Stomach (tissue), 8 donors: ENCODE measurements at regions not wholly inside any gene's neighbourhood (a gene's known extent, or its start where the extent isn't known, plus 50 kb on each side); places are given as distances from the start of the nearest gene placed in this dataset.

ENCODE experiments used
- DNase-seq, 2 donors: peaks; one replicate each; pipeline versions ENCODE4 v3.0.0 to v3.0.0-alpha.2; 2013 to 2019
- H3K27ac ChIP-seq, 5 donors: fragments of 200-600 bp in 4 of 5; sonication (generic) in 4 of 5; one replicate each; pipeline ENCODE4 v1.5.1; 2013 to 2019; ENCODE audit warnings: mild to moderate bottlenecking in 1 of 5, moderate library complexity in 1 of 5
- H3K27me3 ChIP-seq, 3 donors: fragments of 200-600 bp; sonication (generic); one replicate each; pipeline ENCODE4 v1.5.1; 2017 to 2019; ENCODE audit warnings: mixed run types in 1 of 3
- H3K36me3 ChIP-seq, 4 donors: fragments of 200-600 bp; sonication (generic); 1 replicate in 3 of 4; 2 replicates in 1 of 4; pipeline ENCODE4 v1.5.1; 2016 to 2019
- H3K4me1 ChIP-seq, 4 donors: fragments of 200-600 bp; sonication (generic); one replicate each; pipeline ENCODE4 v1.5.1; 2016 to 2019
- H3K4me3 ChIP-seq, 4 donors: fragments of 200-600 bp; sonication (generic) in 3 of 4; one replicate each; pipeline ENCODE4 v1.5.1; 2016 to 2019; ENCODE audit warnings: mild to moderate bottlenecking in 1 of 4
- H3K9me3 ChIP-seq, 4 donors: fragments of 200-600 bp; sonication (generic); one replicate each; pipeline ENCODE4 v1.5.1; 2016 to 2019
- EP300 ChIP-seq: sonication (generic); formaldehyde crosslinking; IDR thresholded peaks from one replicate; pipeline ENCODE4 v1.6.1; 2017; ENCODE audit warnings: antibody characterized with exemption
- POLR2A ChIP-seq, 4 donors: fragments of 450-650 bp; IDR thresholded peaks; one replicate each; pipeline ENCODE4 v1.6.1; 2016; ENCODE audit warnings: antibody characterized with exemption in 4 of 4, control low read depth in 2 of 4, mild to moderate bottlenecking in 1 of 4, moderate library complexity in 1 of 4
- POLR2AphosphoS5 ChIP-seq, 3 donors: sonication (generic); formaldehyde crosslinking; IDR thresholded peaks; one replicate each; pipeline ENCODE4 v1.6.1; 2016; ENCODE audit warnings: antibody characterized with exemption in 3 of 3
- WGBS, 5 donors: extraction: QIAGEN DNeasy Blood & Tissue Kit in 3 of 5; methylation state at CpG; one replicate each; pipeline versions ENCODE4 v1.1.5 to v1.1.7; 2013 to 2018; 5-methylcytosine and 5-hydroxymethylcytosine counted together
- intact Hi-C: fragments of 100-400 bp; cut with DNase I; formaldehyde crosslinking; loops from one replicate; pipeline ENCODE4 v1.15.1; 2023; ENCODE audit warnings: low total_unique reads
- TF ChIP-seq, protein P1 (sequence below), 7 experiments: fragments of 450-650 bp in 4 of 7; fragments of 200-600 bp in 3 of 7; sonication (generic) in 3 of 7; IDR thresholded peaks; one replicate each; pipeline ENCODE4 v1.5.1; 2016 to 2019; ENCODE audit warnings: antibody characterized with exemption in 7 of 7, control low read depth in 2 of 7, mild to moderate bottlenecking in 1 of 7
- donor health status: healthy with polysubstance abuse.
- donor health status: Bipolar disorder and iron deficiency.
- donor health status: healthy.

DNA sequence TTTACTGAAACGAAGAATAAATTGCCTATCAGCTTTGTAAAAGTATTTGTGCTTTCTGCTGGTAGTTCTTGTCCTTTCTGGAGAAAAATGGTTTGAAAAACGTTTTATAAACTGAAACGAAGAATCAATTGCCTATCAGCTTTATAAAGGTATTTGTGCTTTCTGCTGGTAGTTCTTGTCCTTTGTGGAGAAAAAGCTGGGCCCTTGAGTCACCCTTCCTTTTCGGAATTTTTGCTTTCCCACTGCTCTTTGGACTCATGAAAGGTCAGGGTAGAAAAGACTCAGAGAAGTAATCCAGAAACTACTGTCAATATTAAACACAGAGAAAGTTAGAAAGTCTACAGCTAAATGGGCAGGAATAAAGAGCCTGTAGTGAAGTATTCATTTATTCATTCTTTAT is 72.8 kb downstream of the EOMES start:
- intact Hi-C loops = no loop called here
- DNase-seq = no peak
- no peaks in the 10 kb centered on the region for H3K4me1 ChIP-seq

DNA sequence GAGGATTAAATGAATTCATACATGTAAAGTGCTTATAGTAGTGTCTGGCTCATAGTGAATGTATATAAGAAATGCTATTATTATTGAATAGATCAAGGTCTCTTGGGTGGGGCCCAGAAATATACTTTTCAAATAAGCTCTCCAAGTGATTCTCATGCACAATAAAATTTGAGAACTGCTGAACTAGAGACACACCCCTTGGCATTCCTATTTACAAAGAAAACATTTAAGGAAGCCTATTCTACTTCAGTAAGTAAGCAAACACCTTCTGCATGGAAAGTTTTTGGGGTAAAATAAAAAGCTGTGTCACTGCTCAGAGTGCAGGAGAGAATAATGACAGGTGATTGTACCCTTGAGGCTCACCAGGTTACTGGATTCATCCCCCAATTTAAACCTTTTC is 75.2 kb downstream of the EOMES start:
- Histone ChIP-seq H3K36me3 (no peaks in the 10 kb centered on the region), H3K27ac (no peak overlapping the region), H3K9me3 (no peaks in the 10 kb centered on the region), H3K4me1 (peaks cover 0 to 14% (median 3%) of the 10 kb centered on the region in 4 donors), H3K27me3 (no peaks in the 10 kb centered on the region), H3K4me3 (no peak overlapping the region)
- intact Hi-C loops = no loop called here
- TF ChIP-seq POLR2AphosphoS5 (IDR thresholded peaks at IDR 0.05) (no peak), POLR2A (IDR thresholded peaks at IDR 0.05) (no peak), EP300 (no peak)
- TF ChIP-seq, protein P1, sequence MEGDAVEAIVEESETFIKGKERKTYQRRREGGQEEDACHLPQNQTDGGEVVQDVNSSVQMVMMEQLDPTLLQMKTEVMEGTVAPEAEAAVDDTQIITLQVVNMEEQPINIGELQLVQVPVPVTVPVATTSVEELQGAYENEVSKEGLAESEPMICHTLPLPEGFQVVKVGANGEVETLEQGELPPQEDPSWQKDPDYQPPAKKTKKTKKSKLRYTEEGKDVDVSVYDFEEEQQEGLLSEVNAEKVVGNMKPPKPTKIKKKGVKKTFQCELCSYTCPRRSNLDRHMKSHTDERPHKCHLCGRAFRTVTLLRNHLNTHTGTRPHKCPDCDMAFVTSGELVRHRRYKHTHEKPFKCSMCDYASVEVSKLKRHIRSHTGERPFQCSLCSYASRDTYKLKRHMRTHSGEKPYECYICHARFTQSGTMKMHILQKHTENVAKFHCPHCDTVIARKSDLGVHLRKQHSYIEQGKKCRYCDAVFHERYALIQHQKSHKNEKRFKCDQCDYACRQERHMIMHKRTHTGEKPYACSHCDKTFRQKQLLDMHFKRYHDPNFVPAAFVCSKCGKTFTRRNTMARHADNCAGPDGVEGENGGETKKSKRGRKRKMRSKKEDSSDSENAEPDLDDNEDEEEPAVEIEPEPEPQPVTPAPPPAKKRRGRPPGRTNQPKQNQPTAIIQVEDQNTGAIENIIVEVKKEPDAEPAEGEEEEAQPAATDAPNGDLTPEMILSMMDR (IDR thresholded peaks at IDR 0.05) = no peak
- no peak for DNase-seq

More for the DNA sequence above, 72.8 kb downstream of the EOMES start:
- H3K27ac ChIP-seq = no peak overlapping the region
- WGBS, 5 donors = 71 to 82% (median 80%) methylated on average over 4 of the region's 4 CpGs
- H3K27me3 ChIP-seq = no peaks in the 10 kb centered on the region
- no peaks in the 10 kb centered on the region for H3K9me3 ChIP-seq
- no peaks in the 10 kb centered on the region for H3K36me3 ChIP-seq
- TF ChIP-seq POLR2AphosphoS5 (IDR thresholded peaks at IDR 0.05) (no peak), POLR2A (IDR thresholded peaks at IDR 0.05) (no peak), EP300 (no peak)
- TF ChIP-seq, protein P1 (IDR thresholded peaks at IDR 0.05) = no peak
- H3K4me3 ChIP-seq = no peak overlapping the region

DNA sequence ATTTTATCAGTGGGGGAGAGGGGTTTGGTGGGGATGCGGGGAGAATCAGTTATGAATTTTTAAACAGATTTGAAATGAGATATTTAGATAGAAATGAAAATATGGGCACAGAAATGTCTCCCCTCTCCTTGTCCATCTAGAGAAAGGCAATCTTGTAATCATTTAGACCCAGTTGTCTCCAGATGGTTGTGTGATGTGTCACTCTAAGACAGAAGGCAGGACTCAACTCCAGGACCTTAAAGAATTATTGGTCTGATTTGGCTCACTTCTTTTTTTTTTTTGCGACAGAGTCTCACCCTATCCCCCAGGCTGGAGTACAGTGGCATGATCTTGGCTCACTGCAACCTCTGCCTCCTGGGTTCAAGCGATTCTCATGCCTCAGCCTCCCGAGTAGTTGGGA is 77.2 kb downstream of the EOMES start:
- TF ChIP-seq, protein P1 (IDR thresholded peaks at IDR 0.05) = no peak
- no peak for TF ChIP-seq EP300
- TF ChIP-seq POLR2AphosphoS5 (IDR thresholded peaks at IDR 0.05) = no peak
- TF ChIP-seq POLR2A (IDR thresholded peaks at IDR 0.05) = no peak
- H3K4me1 ChIP-seq = peaks cover 0 to 14% (median 5%) of the 10 kb centered on the region in 4 donors
- 80 to 98% (median 97%) methylated on average over 4 of the region's 4 CpGs for WGBS, 5 donors
- H3K27me3 ChIP-seq = no peaks in the 10 kb centered on the region
- H3K9me3 ChIP-seq = no peaks in the 10 kb centered on the region
- intact Hi-C loops = no loop called here
- H3K4me3 ChIP-seq = no peak overlapping the region
- H3K36me3 ChIP-seq = no peaks in the 10 kb centered on the region
- no peak overlapping the region for H3K27ac ChIP-seq
- DNase-seq = no peak

DNA sequence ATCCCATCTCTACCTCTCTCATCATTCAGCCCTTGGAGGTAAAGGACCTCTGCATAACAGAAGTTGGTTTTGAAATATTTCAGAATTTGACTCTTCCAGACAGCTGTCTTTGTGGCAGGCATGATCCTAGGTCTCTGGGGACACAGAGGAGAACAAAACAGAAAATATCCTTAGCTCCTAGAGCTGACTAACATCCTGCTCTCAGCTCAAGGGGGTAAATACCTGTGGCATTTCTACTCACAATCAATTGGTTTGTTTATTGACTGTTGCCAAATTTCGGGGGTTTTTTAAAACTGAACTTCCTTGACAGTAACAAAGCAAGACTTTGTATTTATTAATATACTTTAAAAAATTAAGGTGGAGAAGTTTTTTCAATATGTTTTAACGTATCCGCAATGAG is 78.8 kb downstream of the EOMES start:
- H3K27me3 ChIP-seq = no peaks in the 10 kb centered on the region
- TF ChIP-seq POLR2AphosphoS5 (IDR thresholded peaks at IDR 0.05) (no peak), POLR2A (IDR thresholded peaks at IDR 0.05) (no peak), EP300 (no peak)
- TF ChIP-seq, protein P1 (IDR thresholded peaks at IDR 0.05) = no peak
- no peak for DNase-seq
- H3K4me3 ChIP-seq = no peak overlapping the region
- H3K36me3 ChIP-seq = no peaks in the 10 kb centered on the region
- intact Hi-C loops = no loop called here
- H3K27ac ChIP-seq = no peak overlapping the region
- H3K4me1 ChIP-seq = peaks cover 2 to 18% (median 8%) of the 10 kb centered on the region in 4 donors
- no peaks in the 10 kb centered on the region for H3K9me3 ChIP-seq
- WGBS, 5 donors = 60 to 77% (median 64%) methylated on average over 3 of the region's 3 CpGs
